Keratinocyte (primary cell): ENCODE measurements at regions not wholly inside any gene's neighbourhood (a gene's known extent, or its start where the extent isn't known, plus 50 kb on each side); places are given as distances from the start of the nearest gene placed in this dataset.

ENCODE experiments used
- DNase-seq: peaks from one replicate; pipeline ENCODE4 v3.0.0-alpha.2; 2011; ENCODE audit warnings: low read depth, missing footprints, low spot score
- FAIRE-seq: peaks from 2 replicates; lab custom pipeline; 2011; peaks lifted over from hg19 to GRCh38; lab: Jason Lieb, UNC
- H2AFZ ChIP-seq: 2 replicates; pipeline ENCODE4 v1.6.0; 2012; ENCODE audit warnings: low read length, control low read depth, inconsistent platforms; ENCODE audit not compliant: control insufficient read depth
- H3K27ac ChIP-seq: 2 replicates; pipeline ENCODE4 v1.5.1; 2011; ENCODE audit warnings: low read length; ENCODE audit not compliant: control insufficient read depth, insufficient read depth
- H3K27me3 ChIP-seq: 3 replicates; pipeline ENCODE4 v1.6.0; 2011; ENCODE audit warnings: low read length; ENCODE audit not compliant: control insufficient read depth, insufficient read depth; ENCODE audit errors: extremely low read depth
- H3K36me3 ChIP-seq, 2 experiments: 2 replicates in 1 of 2; 3 replicates in 1 of 2; pipeline ENCODE4 v1.5.1; 2011; ENCODE audit warnings: low read length in 2 of 2, mild to moderate bottlenecking in 1 of 2; ENCODE audit not compliant: control insufficient read depth in 2 of 2, insufficient read depth in 2 of 2; ENCODE audit errors: extremely low read depth in 1 of 2
- H3K4me1 ChIP-seq: 3 replicates; pipeline ENCODE4 v1.5.1; 2011; ENCODE audit warnings: low read length; ENCODE audit not compliant: control insufficient read depth, insufficient read depth; ENCODE audit errors: extremely low read depth
- H3K4me2 ChIP-seq: 3 replicates; pipeline ENCODE4 v1.6.0; 2011; ENCODE audit warnings: low read depth, low read length; ENCODE audit not compliant: control insufficient read depth, insufficient read depth; ENCODE audit errors: extremely low read depth
- H3K4me3 ChIP-seq, 3 experiments: fragments of 200-600 bp in 1 of 3; sonication (generic) in 1 of 3; 2 replicates in 2 of 3; 3 replicates in 1 of 3; pipeline ENCODE4 v1.5.1; 2011 to 2016; ENCODE audit warnings: low read length in 3 of 3, mild to moderate bottlenecking in 3 of 3, control low read depth in 2 of 3, inconsistent platforms in 1 of 3, low read depth in 1 of 3, mixed read lengths in 1 of 3, mixed run types in 1 of 3, moderate library complexity in 1 of 3; ENCODE audit not compliant: control insufficient read depth in 2 of 3, insufficient read depth in 2 of 3; ENCODE audit errors: extremely low read depth in 1 of 3
- H3K79me2 ChIP-seq: 2 replicates; pipeline ENCODE4 v1.6.0; 2012; ENCODE audit warnings: low read length; ENCODE audit not compliant: control insufficient read depth, insufficient read depth
- H3K9ac ChIP-seq: 3 replicates; pipeline ENCODE4 v1.6.0; 2011; ENCODE audit warnings: low read length; ENCODE audit not compliant: control insufficient read depth, insufficient read depth; ENCODE audit errors: extremely low read depth
- H3K9me1 ChIP-seq: 3 replicates; pipeline ENCODE4 v1.6.0; 2011; ENCODE audit warnings: low read length; ENCODE audit not compliant: control insufficient read depth, insufficient read depth; ENCODE audit errors: extremely low read depth
- H3K9me3 ChIP-seq: 2 replicates; pipeline ENCODE4 v1.5.1; 2012; ENCODE audit warnings: low read depth, low read length; ENCODE audit not compliant: control insufficient read depth
- H4K20me1 ChIP-seq: 3 replicates; pipeline ENCODE4 v1.6.0; 2011; ENCODE audit warnings: low read length; ENCODE audit not compliant: control insufficient read depth, insufficient read depth; ENCODE audit errors: extremely low read depth
- CTCF ChIP-seq, 3 experiments: IDR thresholded peaks in 1 of 3; conservative IDR thresholded peaks in 1 of 3; optimal IDR thresholded peaks in 1 of 3; 2 replicates in 2 of 3; 3 replicates in 1 of 3; pipeline versions ENCODE3 to v1.5.1; 2011; ENCODE audit warnings: low read length in 3 of 3, mild to moderate bottlenecking in 3 of 3, moderate library complexity in 2 of 3, control low read depth in 1 of 3, inconsistent platforms in 1 of 3; ENCODE audit not compliant: insufficient read depth in 2 of 3; ENCODE audit errors: extremely low read depth in 1 of 3
- EZH2 ChIP-seq: IDR thresholded peaks from one replicate; pipeline ENCODE4 v1.6.1; 2012; ENCODE audit warnings: inconsistent platforms, mild to moderate bottlenecking, low read length, moderate library complexity
- dilution Hi-C: fragments of 300-500 bp; cut with MboI; formaldehyde crosslinking; loops from one replicate; pipeline ENCODE4 v1.7.0; 2020; ENCODE audit warnings: low sequenced_read_pairs; ENCODE audit not compliant: extremely low pct_ligation_motif_present
- small RNA-seq, 3 experiments: library from RNA; depleted of rRNA; stranded (forward); fragments of <200 nt; gene quantifications; one replicate each; pipeline ENCODE3, GENCODE V24; 2012; ENCODE audit warnings: low read depth in 3 of 3, low replicate concordance in 1 of 3; ENCODE audit not compliant: insufficient read length in 3 of 3

GRCh38 chr6:117215353-117216090, 49.8 kb upstream of the VGLL2 start:
- Histone ChIP-seq H2AFZ (no peak overlapping the region), H3K27me3 (no peaks in the 10 kb centered on the region), H4K20me1 (no peaks in the 10 kb centered on the region), H3K27ac (no peak overlapping the region), H3K9me1 (no peaks in the 10 kb centered on the region), H3K9me3 (no peaks in the 10 kb centered on the region), H3K36me3 (no peaks in the 10 kb centered on the region), H3K4me1 (no peaks in the 10 kb centered on the region), H3K79me2 (no peaks in the 10 kb centered on the region), H3K4me3 (no peak overlapping the region), H3K4me2 (no peak overlapping the region), H3K9ac (no peak overlapping the region)
- FAIRE-seq (peak; percentile 71), DNase-seq (peak; percentile 32)
- no peak for TF ChIP-seq CTCF (optimal IDR thresholded peaks at IDR 0.05 in 1 of 3, IDR thresholded peaks at IDR 0.05 in 1 of 3, conservative IDR thresholded peaks at IDR 0.05 in 1 of 3; ENCODE audit: extremely low read depth in 1 of 3, insufficient read depth in 2 of 3, low read length in 3 of 3)
- TF ChIP-seq EZH2 = no peak
- dilution Hi-C loops = no loop called here

Small RNA genes lying in the stretch of these regions (small RNA-seq; reads per million reads assigned to genes)
- gene RNA5SP214 (0.07 to 0.33 (median 0.25) reads per million in 3 experiments), gene RPS29P13 (0 reads per million in 3 experiments)
